SK-N-SH (cell line): ENCODE measurements at regions not wholly inside any gene's neighbourhood (a gene's known extent, or its start where the extent isn't known, plus 50 kb on each side); places are given as distances from the start of the nearest gene placed in this dataset.

Source experiments
- CTCF ChIA-PET: fragments of 300-600, 350-600 bp; formaldehyde crosslinking; extraction: SDS; loops from one replicate; lab custom pipeline; 2021; lab: Yijun Ruan, JAX
- POLR2A ChIA-PET: fragments of 350-600 bp; sonication (Branson Sonifier 250); formaldehyde crosslinking; extraction: SDS; loops from one replicate; lab custom pipeline; 2020; ENCODE audit warnings: antibody characterized with exemption, inconsistent platforms; lab: Yijun Ruan, JAX
- DNase-seq: peaks from one replicate; pipeline ENCODE4 v3.0.0; 2012
- H2AFZ ChIP-seq: fragments of 200-600 bp; sonication (generic); 2 replicates; pipeline ENCODE4 v1.8.1; 2016; ENCODE audit warnings: antibody characterized with exemption, mild to moderate bottlenecking, low read depth
- H3F3A ChIP-seq: fragments of 200-600 bp; sonication (generic); replicated peaks from 2 replicates; pipeline ENCODE3; 2016; ENCODE audit warnings: antibody characterized with exemption, mild to moderate bottlenecking; ENCODE audit not compliant: insufficient read depth
- H3K27ac ChIP-seq, 2 experiments: fragments of 200-500 bp in 1 of 2; fragments of 200-600 bp in 1 of 2; sonication (Bioruptor generic) in 1 of 2; sonication (generic), shearing (Covaris generic) in 1 of 2; 2 replicates each; pipeline versions ENCODE4 v1.5.1 to v1.6.1; 2014 to 2016; ENCODE audit warnings: low read depth in 2 of 2, inconsistent platforms in 1 of 2, low read length in 1 of 2, mild to moderate bottlenecking in 1 of 2, mixed read lengths in 1 of 2
- H3K27me3 ChIP-seq: fragments of 200-600 bp; sonication (generic), shearing (Covaris generic); 2 replicates; pipeline ENCODE4 v1.6.1; 2016; ENCODE audit warnings: mixed run types; ENCODE audit not compliant: insufficient read depth
- H3K36me3 ChIP-seq, 2 experiments: fragments of 200-500 bp in 1 of 2; fragments of 200-600 bp in 1 of 2; sonication (Bioruptor generic) in 1 of 2; sonication (generic) in 1 of 2; replicated peaks in 1 of 2; 2 replicates each; pipeline versions ENCODE3 to v1.5.1; 2014 to 2016; ENCODE audit warnings: low read length in 1 of 2, mild to moderate bottlenecking in 1 of 2; ENCODE audit not compliant: insufficient read depth in 2 of 2, control insufficient read depth in 1 of 2
- H3K4me1 ChIP-seq, 2 experiments: fragments of 200-500 bp in 1 of 2; fragments of 200-600 bp in 1 of 2; sonication (Bioruptor generic) in 1 of 2; sonication (generic), shearing (Covaris generic) in 1 of 2; 2 replicates each; pipeline versions ENCODE4 v1.5.1 to v1.6.1; 2014 to 2016; ENCODE audit warnings: low read depth in 1 of 2, low read length in 1 of 2, mixed run types in 1 of 2; ENCODE audit not compliant: insufficient read depth in 2 of 2, control insufficient read depth in 1 of 2
- H3K4me2 ChIP-seq: fragments of 200-600 bp; sonication (generic), shearing (Covaris generic); 2 replicates; pipeline ENCODE4 v1.6.1; 2017; ENCODE audit warnings: mixed run types
- H3K4me3 ChIP-seq, 2 experiments: fragments of 200-500 bp in 1 of 2; fragments of 200-600 bp in 1 of 2; sonication (Bioruptor generic) in 1 of 2; sonication (generic), shearing (Covaris generic) in 1 of 2; 2 replicates each; pipeline versions ENCODE4 v1.5.1 to v1.8.1; 2014 to 2016; ENCODE audit warnings: low read depth in 2 of 2, inconsistent platforms in 1 of 2, low read length in 1 of 2, mild to moderate bottlenecking in 1 of 2, mixed read lengths in 1 of 2, moderate library complexity in 1 of 2
- H3K79me2 ChIP-seq: fragments of 200-600 bp; sonication (generic); 2 replicates; pipeline ENCODE4 v1.8.1; 2017; ENCODE audit warnings: mild to moderate bottlenecking; ENCODE audit not compliant: insufficient read depth
- H3K9ac ChIP-seq: fragments of 200-600 bp; sonication (generic); 2 replicates; pipeline ENCODE4 v1.6.1; 2017; ENCODE audit warnings: mixed run types
- H3K9me2 ChIP-seq: fragments of 200-600 bp; sonication (generic); 2 replicates; pipeline ENCODE4 v1.6.1; 2017; ENCODE audit warnings: mixed run types
- H3K9me3 ChIP-seq: fragments of 200-600 bp; sonication (generic); 2 replicates; pipeline ENCODE4 v1.6.1; 2017; ENCODE audit warnings: mixed run types, mild to moderate bottlenecking, moderate library complexity
- H4K20me1 ChIP-seq: fragments of 200-600 bp; sonication (generic); 2 replicates; pipeline ENCODE4 v1.6.1; 2017; ENCODE audit warnings: mild to moderate bottlenecking, mixed run types; ENCODE audit not compliant: insufficient read depth
- CHD2 ChIP-seq: fragments of 150-350 bp; IDR thresholded peaks from 2 replicates; pipeline ENCODE4 v1.6.1; 2018; ENCODE audit warnings: low read length; ENCODE audit not compliant: partially characterized antibody
- FOSL2 ChIP-seq: IDR thresholded peaks from 2 replicates; pipeline ENCODE4 v1.4.0; 2012; ENCODE audit warnings: low read depth, mild to moderate bottlenecking, moderate library complexity, borderline replicate concordance
- FOXM1 ChIP-seq: IDR thresholded peaks from 2 replicates; pipeline ENCODE4 v1.4.0; 2012; ENCODE audit warnings: low read depth, mild to moderate bottlenecking
- GABPA ChIP-seq: IDR thresholded peaks from 2 replicates; pipeline ENCODE4 v1.4.0; 2012; ENCODE audit warnings: low read depth, mild to moderate bottlenecking
- IRF3 ChIP-seq: fragments of 150-350 bp; IDR thresholded peaks from 2 replicates; pipeline ENCODE4 v1.6.1; 2016; ENCODE audit warnings: mild to moderate bottlenecking, low read depth, low read length
- MEF2A ChIP-seq: IDR thresholded peaks from 2 replicates; pipeline ENCODE4 v1.4.0; 2012; ENCODE audit warnings: low read depth, borderline replicate concordance
- NFIC ChIP-seq: IDR thresholded peaks from 2 replicates; pipeline ENCODE4 v1.4.0; 2012; ENCODE audit warnings: borderline replicate concordance
- RAD21 ChIP-seq: IDR thresholded peaks from 2 replicates; pipeline ENCODE4 v1.6.1; 2012; ENCODE audit warnings: mild to moderate bottlenecking, low read length
- RXRA ChIP-seq: IDR thresholded peaks from 2 replicates; pipeline ENCODE4 v1.4.0; 2012; ENCODE audit warnings: low read depth, mild to moderate bottlenecking, borderline replicate concordance
- SMC3 ChIP-seq: IDR thresholded peaks from 2 replicates; pipeline ENCODE4 v1.6.1; 2012; ENCODE audit warnings: low read depth, low read length, improper control_type of control experiment
- TAF1 ChIP-seq: IDR thresholded peaks from 2 replicates; pipeline ENCODE4 v1.6.1; 2012; ENCODE audit warnings: low read depth, mild to moderate bottlenecking, low read length, moderate library complexity, borderline replicate concordance
- YY1 ChIP-seq: IDR thresholded peaks from 2 replicates; pipeline ENCODE4 v1.4.0; 2012; ENCODE audit warnings: low read depth, mild to moderate bottlenecking
- WGBS: methylation state at CpG from one replicate; pipeline ENCODE4 v1.1.6; 2017; ENCODE audit warnings: low lambda C conversion rate; 5-methylcytosine and 5-hydroxymethylcytosine counted together

GRCh38 chr16:88326611-88327485 lies 55.9 kb upstream of the ZNF469 start:
- ChIA-PET POLR2A (no interaction called here), CTCF (no interaction called here)
- DNase-seq = no peak
- Histone ChIP-seq H3K9me2 (no peaks in the 10 kb centered on the region), H3K9me3 (no peaks in the 10 kb centered on the region), H3K79me2 (no peaks in the 10 kb centered on the region), H3F3A (no peaks in the 10 kb centered on the region), H3K27ac (no peak overlapping the region), H3K9ac (no peak overlapping the region), H4K20me1 (no peaks in the 10 kb centered on the region), H3K4me1 (peaks cover 0 to 11% of the 10 kb centered on the region in 2 experiments; a peak in 1 of 4 replicates), H3K4me2 (no peak overlapping the region), H2AFZ (no peak overlapping the region), H3K36me3 (no peaks in the 10 kb centered on the region), H3K27me3 (no peaks in the 10 kb centered on the region), H3K4me3 (no peak overlapping the region)
- WGBS = 90% methylated on average over 22 of the region's 28 CpGs
- TF ChIP-seq CHD2 (no peak), TAF1 (no peak), MEF2A (no peak), RAD21 (no peak), NFIC (no peak), IRF3 (no peak), YY1 (no peak), RXRA (no peak), GABPA (no peak), SMC3 (no peak)

GRCh38 chr16:88327561-88328312 lies 55.0 kb upstream of the ZNF469 start:
- POLR2A ChIA-PET = no interaction called here

More at GRCh38 chr16:88327561-88328312, 55.0 kb upstream of the ZNF469 start:
- H3K9me3 ChIP-seq = no peaks in the 10 kb centered on the region
- H3K4me2 ChIP-seq = no peak overlapping the region
- H3K27ac ChIP-seq = no peak overlapping the region
- 95% methylated on average over 27 of the region's 36 CpGs for WGBS
- no peaks in the 10 kb centered on the region for H3K79me2 ChIP-seq
- H3F3A ChIP-seq = peaks cover 3% of the 10 kb centered on the region
- TF ChIP-seq GABPA = no peak
- TF ChIP-seq FOSL2 = no peak
- no peak for TF ChIP-seq YY1
- no peak for TF ChIP-seq FOXM1
- TF ChIP-seq RXRA = no peak
- no peaks in the 10 kb centered on the region for H3K9me2 ChIP-seq
- no peaks in the 10 kb centered on the region for H3K27me3 ChIP-seq
- H3K9ac ChIP-seq = no peak overlapping the region
- peaks cover 5 to 18% of the 10 kb centered on the region in 2 experiments; a peak in 3 of 4 replicates for H3K4me1 ChIP-seq
- H4K20me1 ChIP-seq = no peaks in the 10 kb centered on the region
- no peak overlapping the region for H3K4me3 ChIP-seq
- CTCF ChIA-PET = no interaction called here
- no peak overlapping the region for H2AFZ ChIP-seq
- no peak for DNase-seq
- H3K36me3 ChIP-seq = no peaks in the 10 kb centered on the region
